ENCODE measurements at regions not wholly inside any gene's neighbourhood (a gene's known extent, or its start where the extent isn't known, plus 50 kb on each side); places are given as distances from the start of the nearest gene placed in this dataset.
A peak's percentile ranks its signal among the peaks of the same experiment; 100 is the strongest.
"Not testable (repeated sequence)": the region's sequence is repeated elsewhere in the genome, so short reads cannot be mapped to it uniquely, and the experiment has no call there.

GRCh38 chr17:70323269-70323668, 153.9 kb downstream of the KCNJ2 start:
- Mint-ChIP-seq H3K9me3 (peaks cover 8% of the 10 kb centered on the region), H3K36me3 (ENCODE audit: low read depth) (no peaks in the 10 kb centered on the region), H3K4me3 (no peak overlapping the region), H3K27me3 (no peaks in the 10 kb centered on the region), H3K4me1 (no peaks in the 10 kb centered on the region), H3K27ac (no peak overlapping the region)
- no peak for DNase-seq
- ATAC-seq, result no peak

DNA sequence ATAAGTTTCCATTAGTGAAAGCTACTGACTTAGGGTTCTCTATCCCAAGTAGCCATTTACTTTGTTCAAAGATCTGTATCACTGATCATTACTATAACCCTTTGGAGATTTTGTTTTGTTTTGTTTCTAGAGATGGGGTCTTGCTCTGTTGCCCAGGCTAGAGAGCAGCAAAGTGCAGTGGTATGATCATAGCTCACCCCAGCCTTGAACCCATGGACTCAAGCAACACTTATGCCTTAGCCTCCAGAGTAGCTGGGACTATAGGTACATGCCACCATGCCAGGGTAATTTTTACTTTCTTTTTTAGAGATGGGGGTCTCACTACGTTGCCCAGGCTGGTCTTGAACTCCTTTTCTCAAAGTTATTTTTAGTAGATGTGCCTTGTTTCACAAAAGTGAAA, 154.7 kb downstream of the KCNJ2 start:
- ATAC-seq (no peak), DNase-seq (no peak)
- H3K4me3 Mint-ChIP-seq, result no peak overlapping the region
- peaks cover 4% of the 10 kb centered on the region for H3K9me3 Mint-ChIP-seq
- H3K27ac Mint-ChIP-seq, result no peak overlapping the region
- H3K27me3 Mint-ChIP-seq, result no peaks in the 10 kb centered on the region
- H3K4me1 Mint-ChIP-seq, result no peaks in the 10 kb centered on the region
- no peaks in the 10 kb centered on the region for H3K36me3 Mint-ChIP-seq (ENCODE audit: low read depth)

DNA sequence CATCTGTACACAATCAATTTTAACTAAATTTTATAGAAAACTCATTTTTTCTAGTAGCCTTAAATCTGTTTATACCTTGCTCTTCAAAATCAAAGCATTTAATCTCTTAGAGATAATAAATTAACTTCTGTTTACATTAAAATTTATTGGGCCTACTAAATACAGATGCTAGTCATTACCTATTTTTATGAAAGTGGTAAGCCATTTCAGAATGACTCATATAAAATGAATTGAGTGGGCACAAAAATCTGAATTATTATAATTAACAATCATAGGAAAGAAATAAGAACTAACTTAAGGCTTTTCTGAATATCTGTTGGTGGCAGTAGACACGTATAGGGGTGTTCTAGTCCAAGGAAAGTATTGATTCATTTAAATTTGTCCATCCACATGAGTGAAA, 157.9 kb downstream of the KCNJ2 start:
- Mint-ChIP-seq H3K4me1 (no peaks in the 10 kb centered on the region), H3K36me3 (ENCODE audit: low read depth) (no peaks in the 10 kb centered on the region), H3K27ac (no peak overlapping the region), H3K27me3 (no peaks in the 10 kb centered on the region), H3K4me3 (no peak overlapping the region), H3K9me3 (peaks cover 4% of the 10 kb centered on the region)
- ATAC-seq (no peak), DNase-seq (no peak)

DNA sequence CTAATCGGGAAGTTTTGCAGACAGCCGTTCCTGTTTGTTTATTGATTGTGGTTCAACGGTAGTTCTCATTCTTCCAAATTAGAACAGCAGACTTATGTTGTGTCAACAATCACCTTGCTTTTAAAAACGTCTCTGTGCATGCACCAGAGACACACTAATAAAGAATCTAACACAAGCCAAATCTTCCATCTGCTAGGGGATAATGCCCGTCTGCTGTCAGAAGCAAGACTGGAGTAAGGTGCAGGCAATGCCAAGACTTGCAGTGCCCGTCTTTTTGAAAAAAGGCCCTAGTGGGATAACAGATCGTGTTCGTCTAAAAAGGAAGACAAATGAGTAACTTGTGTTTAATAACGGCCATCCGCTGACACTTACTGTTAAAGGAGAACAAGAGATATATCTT, 158.4 kb downstream of the KCNJ2 start:
- Mint-ChIP-seq H3K27ac (no peak overlapping the region), H3K36me3 (ENCODE audit: low read depth) (no peaks in the 10 kb centered on the region), H3K27me3 (no peaks in the 10 kb centered on the region), H3K4me3 (no peak overlapping the region), H3K4me1 (no peaks in the 10 kb centered on the region), H3K9me3 (peaks cover 5% of the 10 kb centered on the region)
- no peak for DNase-seq
- ATAC-seq, result no peak

DNA sequence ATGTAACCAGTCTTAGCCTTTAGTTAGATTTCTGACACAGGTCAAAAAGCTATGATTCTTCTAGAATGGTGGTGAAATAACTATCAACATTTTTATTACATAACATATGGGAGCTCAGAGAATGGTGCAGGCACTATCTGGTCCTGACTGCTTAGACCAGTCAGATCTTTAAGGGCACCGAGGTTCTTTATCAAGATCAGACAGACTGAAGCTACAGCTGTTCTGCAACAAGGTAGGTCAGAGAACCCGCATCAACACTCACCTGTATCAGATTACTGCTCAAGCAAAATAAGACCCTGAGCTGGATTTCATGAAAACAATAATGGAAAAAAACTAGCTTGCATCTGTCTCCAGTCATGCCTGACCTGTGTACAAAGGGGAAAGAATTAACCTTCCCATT, 160.4 kb downstream of the KCNJ2 start:
- Mint-ChIP-seq H3K4me1 (no peaks in the 10 kb centered on the region), H3K27me3 (no peaks in the 10 kb centered on the region)

GRCh38 chr17:70331066-70331465, 161.7 kb downstream of the KCNJ2 start:
- ATAC-seq; H3K4me3 Mint-ChIP-seq; H3K9me3 Mint-ChIP-seq; H3K27ac Mint-ChIP-seq; DNase-seq; H3K27me3 Mint-ChIP-seq; H3K4me1 Mint-ChIP-seq; H3K36me3 Mint-ChIP-seq (ENCODE audit: low read depth): not testable (repeated sequence)

More for the DNA sequence above, 160.4 kb downstream of the KCNJ2 start:
- ATAC-seq (no peak), DNase-seq (no peak)
- no peak overlapping the region for H3K27ac Mint-ChIP-seq
- H3K36me3 Mint-ChIP-seq (ENCODE audit: low read depth), result no peaks in the 10 kb centered on the region
- H3K4me3 Mint-ChIP-seq, result no peak overlapping the region
- peaks cover 5% of the 10 kb centered on the region for H3K9me3 Mint-ChIP-seq

DNA sequence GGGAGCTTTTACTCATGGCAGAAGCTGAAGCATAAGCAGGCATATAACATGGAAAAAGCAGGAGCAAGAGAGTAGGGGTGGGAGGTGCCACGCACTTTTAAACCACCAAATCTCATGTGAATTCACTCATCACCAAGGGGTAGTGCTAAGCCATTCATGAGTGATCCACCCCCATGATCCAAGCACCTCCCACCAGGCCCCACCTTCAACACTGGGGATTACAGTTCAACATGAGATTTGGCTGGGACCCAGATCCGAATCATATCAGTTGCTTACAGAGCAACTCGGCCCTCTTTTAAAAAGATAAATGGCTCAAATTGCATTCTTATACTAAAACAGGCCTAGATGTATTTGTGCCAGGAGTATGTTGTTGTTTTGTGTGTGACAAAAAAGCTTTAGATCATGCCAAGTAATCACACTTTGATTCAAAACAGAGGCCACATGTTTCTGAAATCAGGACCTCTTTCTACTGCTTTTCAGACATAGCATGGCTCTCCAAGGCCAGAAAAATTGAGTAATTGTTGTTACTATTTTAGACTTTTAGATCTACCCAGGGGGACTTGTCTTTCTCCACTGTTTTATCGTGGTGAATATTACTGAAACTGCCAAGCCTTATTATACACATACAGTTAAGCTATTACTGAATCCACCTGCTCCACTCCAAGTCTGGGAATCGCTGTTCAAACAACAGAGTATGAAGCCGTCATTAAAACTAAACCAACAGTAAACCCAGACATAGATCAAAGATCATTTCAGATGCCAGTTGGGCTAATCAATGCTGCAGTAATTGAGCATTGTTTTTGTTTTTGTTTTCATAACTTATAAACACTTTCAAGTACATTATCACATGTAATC, 163.3 kb downstream of the KCNJ2 start:
- Mint-ChIP-seq H3K9me3 (peaks cover 5% of the 10 kb centered on the region), H3K27me3 (no peaks in the 10 kb centered on the region), H3K4me3 (no peak overlapping the region), H3K4me1 (no peaks in the 10 kb centered on the region), H3K36me3 (ENCODE audit: low read depth) (no peaks in the 10 kb centered on the region), H3K27ac (no peak overlapping the region)
- ATAC-seq (no peak), DNase-seq (no peak)

DNA sequence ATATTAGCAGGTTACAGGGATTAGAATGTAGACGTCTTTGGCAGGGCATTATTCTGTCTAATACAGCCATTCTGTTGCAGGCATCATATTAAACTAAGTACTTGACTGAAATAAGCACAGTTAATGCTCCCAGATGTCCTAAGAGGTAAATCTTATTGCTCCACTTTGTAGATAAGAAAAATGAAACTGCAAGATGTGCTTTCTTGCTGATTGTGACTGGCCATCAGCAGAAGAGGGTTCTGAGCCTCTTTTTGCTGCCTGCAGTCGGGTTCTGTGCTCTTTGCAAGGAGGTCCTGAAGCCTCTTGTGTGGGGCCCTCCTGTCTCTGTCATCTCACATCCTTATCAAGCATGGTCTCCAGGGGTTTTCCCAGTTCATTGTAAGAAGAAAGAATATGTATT, 167.1 kb downstream of the KCNJ2 start:
- ATAC-seq, result no peak
- Mint-ChIP-seq H3K27me3 (no peaks in the 10 kb centered on the region), H3K4me3 (no peak overlapping the region)

GRCh38 chr17:70338946-70339354, 169.6 kb downstream of the KCNJ2 start:
- Mint-ChIP-seq H3K36me3 (ENCODE audit: low read depth) (no peaks in the 10 kb centered on the region), H3K27ac (no peak overlapping the region), H3K4me3 (no peak overlapping the region), H3K4me1 (peaks cover 6% of the 10 kb centered on the region), H3K27me3 (no peaks in the 10 kb centered on the region), H3K9me3 (no peaks in the 10 kb centered on the region)
- ATAC-seq (no peak), DNase-seq (no peak)

More for the DNA sequence above, 167.1 kb downstream of the KCNJ2 start:
- DNase-seq, result no peak
- H3K36me3 Mint-ChIP-seq (ENCODE audit: low read depth), result no peaks in the 10 kb centered on the region
- H3K4me1 Mint-ChIP-seq, result no peaks in the 10 kb centered on the region
- no peak overlapping the region for H3K27ac Mint-ChIP-seq
- H3K9me3 Mint-ChIP-seq, result peaks cover 5% of the 10 kb centered on the region

DNA sequence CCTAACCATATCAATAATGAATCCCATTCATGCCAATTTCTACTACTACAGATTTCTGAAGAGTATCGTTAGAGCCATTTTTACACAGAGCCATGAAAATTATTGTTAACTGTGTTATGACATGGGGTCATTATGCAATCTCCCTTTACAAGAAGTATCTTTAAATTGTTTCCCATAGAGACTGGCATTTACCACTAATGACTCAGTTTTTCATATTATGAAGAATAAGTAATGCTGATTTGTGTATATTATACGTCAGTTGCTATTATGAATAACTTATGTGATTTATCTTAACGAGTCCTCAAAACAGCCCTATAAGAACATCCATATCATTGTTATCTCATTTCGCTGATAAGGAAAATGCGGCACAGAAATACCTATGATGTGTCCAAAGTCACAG, 173.8 kb downstream of the KCNJ2 start:
- H3K4me3 Mint-ChIP-seq, result no peak overlapping the region
- ATAC-seq, result no peak
- H3K36me3 Mint-ChIP-seq (ENCODE audit: low read depth), result no peaks in the 10 kb centered on the region
- no peaks in the 10 kb centered on the region for H3K9me3 Mint-ChIP-seq
- no peak for DNase-seq
- H3K27me3 Mint-ChIP-seq, result no peaks in the 10 kb centered on the region
- no peak overlapping the region for H3K27ac Mint-ChIP-seq
- H3K4me1 Mint-ChIP-seq, result peaks cover 14% of the 10 kb centered on the region

DNA sequence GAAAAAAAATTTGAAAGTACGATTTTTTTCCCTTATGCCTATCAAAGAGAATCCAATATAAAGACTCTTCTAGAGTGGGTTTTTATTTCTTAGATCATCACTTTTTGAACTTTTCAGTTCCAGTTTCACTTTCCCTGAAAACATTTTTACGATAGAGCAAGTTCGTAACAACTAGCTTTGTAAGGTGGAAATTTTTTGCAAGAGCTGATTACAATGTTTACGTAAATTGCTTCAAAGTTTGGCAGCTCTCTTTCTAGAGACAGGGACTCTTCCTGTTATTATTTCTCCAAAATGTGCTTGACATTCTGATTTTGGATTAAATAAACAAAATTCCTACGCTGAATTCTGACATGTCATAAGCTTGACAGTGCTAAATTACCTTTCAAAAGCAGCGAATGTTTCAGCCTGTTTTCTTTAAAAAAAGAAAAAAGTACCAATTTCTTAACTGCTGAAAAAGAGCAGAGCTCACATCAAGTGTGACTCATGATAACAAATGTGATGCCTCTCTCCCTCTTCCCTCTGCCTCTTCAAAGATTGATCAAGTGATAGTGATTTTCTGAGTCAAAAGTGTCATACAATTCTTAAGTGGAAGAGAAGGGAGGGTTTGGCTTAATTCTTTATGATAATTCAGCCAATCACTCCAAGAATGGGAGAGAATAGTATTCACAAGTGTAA, 175.2 kb downstream of the KCNJ2 start:
- Mint-ChIP-seq H3K27ac (peak overlapping the region; percentile 55), H3K9me3 (no peaks in the 10 kb centered on the region), H3K27me3 (no peaks in the 10 kb centered on the region), H3K4me1 (peaks cover 14% of the 10 kb centered on the region), H3K36me3 (ENCODE audit: low read depth) (no peaks in the 10 kb centered on the region), H3K4me3 (peak overlapping the region; percentile 37)
- no peak for ATAC-seq
- no peak for DNase-seq

GRCh38 chr17:70345061-70345460, 175.7 kb downstream of the KCNJ2 start:
- DNase-seq, result no peak
- H3K4me3 Mint-ChIP-seq, result peak overlapping the region; percentile 37
- H3K36me3 Mint-ChIP-seq (ENCODE audit: low read depth), result no peaks in the 10 kb centered on the region

DNA sequence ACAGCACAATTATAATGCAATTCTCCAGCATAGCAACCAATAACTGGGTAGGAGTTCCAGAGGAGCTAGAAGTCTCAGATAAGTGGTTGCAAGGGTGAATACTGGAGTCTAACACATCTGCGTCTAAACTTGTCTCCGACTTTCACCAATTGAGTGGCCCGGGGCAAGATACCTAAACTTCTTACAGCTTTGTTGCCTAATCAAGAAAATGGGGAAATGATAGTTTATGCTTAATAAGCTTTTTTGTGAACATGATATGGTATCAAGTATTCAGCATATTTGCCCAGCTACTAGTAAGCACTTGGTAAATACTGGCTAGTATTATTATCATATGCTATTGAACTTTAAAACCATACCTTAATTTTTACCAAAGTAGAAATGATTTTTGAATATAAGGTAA, 183.5 kb downstream of the KCNJ2 start:
- ATAC-seq (no peak), DNase-seq (no peak)
- H3K4me1 Mint-ChIP-seq, result no peaks in the 10 kb centered on the region
- no peaks in the 10 kb centered on the region for H3K27me3 Mint-ChIP-seq
- no peaks in the 10 kb centered on the region for H3K36me3 Mint-ChIP-seq (ENCODE audit: low read depth)
- H3K9me3 Mint-ChIP-seq, result no peaks in the 10 kb centered on the region
- H3K27ac Mint-ChIP-seq, result no peak overlapping the region
- H3K4me3 Mint-ChIP-seq, result no peak overlapping the region

More at GRCh38 chr17:70345061-70345460, 175.7 kb downstream of the KCNJ2 start:
- Mint-ChIP-seq H3K27me3 (no peaks in the 10 kb centered on the region), H3K27ac (peak overlapping the region; percentile 55), H3K4me1 (peaks cover 14% of the 10 kb centered on the region), H3K9me3 (no peaks in the 10 kb centered on the region)
- no peak for ATAC-seq

DNA sequence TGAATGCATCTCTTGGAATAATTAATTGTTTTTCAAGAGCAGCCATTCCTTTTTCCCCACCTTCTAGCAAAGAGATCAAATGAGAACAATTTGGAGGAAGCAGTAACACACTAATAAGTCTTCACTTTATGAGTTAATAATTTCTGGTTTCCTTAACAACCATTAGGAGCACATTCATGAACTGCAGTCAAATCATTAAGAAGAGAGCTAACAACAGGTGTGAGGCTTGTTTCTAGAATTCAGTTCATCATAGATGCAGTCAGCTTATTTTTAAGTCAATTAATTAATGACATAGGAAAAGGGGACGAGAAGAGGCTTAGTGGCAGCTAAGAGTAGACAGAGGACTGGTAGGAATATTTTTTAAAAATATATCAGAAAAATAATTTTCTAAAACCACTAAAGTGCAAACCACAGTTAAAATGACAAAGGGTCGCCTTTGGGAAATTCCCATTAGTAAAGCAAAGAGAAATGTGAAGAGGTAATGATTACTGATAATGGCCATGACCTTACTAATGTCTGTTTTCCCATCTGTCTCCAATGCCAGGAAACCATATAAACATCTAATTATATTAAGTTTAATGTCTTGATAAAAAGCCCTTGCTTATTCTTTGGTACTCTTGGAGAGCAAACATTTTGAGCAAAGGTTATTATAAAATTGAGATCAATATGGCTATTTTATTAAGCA, 184.2 kb downstream of the KCNJ2 start:
- H3K27me3 Mint-ChIP-seq, result no peaks in the 10 kb centered on the region
- DNase-seq (no peak), ATAC-seq (no peak)
- H3K4me1 Mint-ChIP-seq, result no peaks in the 10 kb centered on the region
- no peaks in the 10 kb centered on the region for H3K36me3 Mint-ChIP-seq (ENCODE audit: low read depth)
- H3K27ac Mint-ChIP-seq, result no peak overlapping the region
- no peaks in the 10 kb centered on the region for H3K9me3 Mint-ChIP-seq
- no peak overlapping the region for H3K4me3 Mint-ChIP-seq

DNA sequence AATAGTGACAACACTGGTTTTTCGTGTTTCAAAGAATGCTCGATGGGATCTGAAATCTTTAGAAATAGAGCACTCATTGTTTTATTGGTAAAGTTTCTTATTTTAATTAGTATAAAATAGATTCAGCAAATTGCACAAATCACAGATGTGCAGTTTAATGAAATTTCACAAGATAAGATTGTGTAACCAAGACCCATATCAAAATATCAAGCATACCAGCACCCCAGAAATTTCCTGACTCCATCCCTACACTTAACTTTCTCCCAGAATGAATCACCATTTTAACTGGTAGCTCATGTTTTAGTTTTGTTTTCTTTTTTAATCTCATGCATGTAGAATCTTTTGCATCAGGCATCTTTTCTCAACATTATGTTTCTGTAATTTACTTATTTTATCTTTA, 185.9 kb downstream of the KCNJ2 start:
- H3K4me3 Mint-ChIP-seq, result no peak overlapping the region
- H3K4me1 Mint-ChIP-seq, result no peaks in the 10 kb centered on the region
- ATAC-seq, result no peak
- H3K36me3 Mint-ChIP-seq (ENCODE audit: low read depth), result no peaks in the 10 kb centered on the region
- DNase-seq, result no peak
- H3K9me3 Mint-ChIP-seq, result no peaks in the 10 kb centered on the region
- H3K27me3 Mint-ChIP-seq, result no peaks in the 10 kb centered on the region
- H3K27ac Mint-ChIP-seq, result no peak overlapping the region

Data from activated naive CD8-positive, alpha-beta T cell treated with anti-CD3 and anti-CD28 coated beads, Interleukin-2, amount 50 U/mL, for 24 hours (primary cell).